Activated CD4-positive, CD25-positive, alpha-beta regulatory T cell treated with anti-CD3 and anti-CD28 coated beads, Interleukin-2, amount 50 U/mL, for 24 hours (primary cell): ENCODE measurements at regions not wholly inside any gene's neighbourhood (a gene's known extent, or its start where the extent isn't known, plus 50 kb on each side); places are given as distances from the start of the nearest gene placed in this dataset.
"Not testable (repeated sequence)": the region's sequence is repeated elsewhere in the genome, so short reads cannot be mapped to it uniquely, and the experiment has no call there.

ENCODE experiments used
- ATAC-seq, 2 donors: fragments of 150-1000 bp; cut with Tn5 transposase; one replicate each; pipeline ENCODE4 v1.10.0; 2021; ENCODE audit warnings: mild to moderate bottlenecking in 1 of 2, moderate library complexity in 1 of 2

GRCh38 chr16:10232757-10233156 is 50.5 kb upstream of the GRIN2A start:
- ATAC-seq, result no peak

GRCh38 chr16:10239640-10240039 is 57.4 kb upstream of the GRIN2A start:
- ATAC-seq, result no peak

DNA sequence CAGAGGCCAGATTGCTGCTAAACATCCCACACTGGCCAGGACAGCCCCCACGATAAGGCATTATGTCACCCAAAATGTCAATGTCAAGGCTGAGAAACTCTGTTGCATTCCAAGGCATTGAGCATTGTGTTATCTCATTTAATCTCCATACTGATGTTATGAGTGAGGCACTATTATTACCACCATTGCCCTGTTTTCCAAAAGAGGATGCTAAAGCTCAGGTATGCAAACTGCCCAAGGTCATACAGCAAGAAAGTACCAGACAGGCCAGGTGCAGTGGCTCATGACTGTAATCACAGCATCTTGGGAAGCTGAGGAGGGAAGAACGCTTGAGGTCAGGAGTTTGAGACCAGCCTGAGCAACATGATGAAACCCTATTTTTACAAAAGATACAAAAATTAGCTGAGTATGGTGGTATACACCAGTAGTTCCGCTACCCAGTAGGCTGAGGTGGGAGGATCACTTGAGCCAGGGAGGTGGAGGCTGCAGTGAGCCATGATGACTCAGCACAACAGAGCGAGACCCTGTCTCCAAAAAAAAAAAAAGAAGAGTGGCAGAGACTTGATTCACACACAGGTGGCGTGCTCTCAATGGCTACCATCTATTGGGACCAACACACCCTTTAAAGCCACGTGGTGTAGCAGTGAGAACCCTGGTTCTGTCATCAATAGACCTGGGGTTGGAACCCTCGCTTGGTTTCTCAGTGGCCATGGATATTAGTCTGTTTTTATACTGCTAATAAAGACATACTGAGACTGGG is 58.8 kb upstream of the GRIN2A start:
- no peak for ATAC-seq

- ATAC-seq, result no peak
Measured at GRCh38 chr16:10242097-10242496, 59.9 kb upstream of the GRIN2A start.

DNA sequence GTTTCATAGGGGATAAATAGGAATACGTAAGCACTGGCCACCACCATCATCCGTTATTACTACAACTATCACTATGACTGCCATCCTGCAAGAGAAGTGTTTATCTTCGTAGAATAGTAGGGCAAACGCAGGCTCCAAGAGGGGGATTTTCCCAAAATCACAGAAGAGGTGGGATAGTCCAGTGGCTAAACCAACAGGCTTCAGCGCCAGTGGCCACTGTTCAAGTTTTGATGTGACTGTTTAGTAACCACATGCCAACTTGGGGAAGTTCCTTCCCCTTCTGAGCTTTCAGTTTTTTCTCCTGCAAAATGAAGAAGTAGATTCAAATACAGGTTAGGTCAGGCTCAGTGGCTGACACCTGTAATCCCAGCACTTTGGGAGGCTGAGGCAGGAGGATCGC is 60.7 kb upstream of the GRIN2A start:
- ATAC-seq, result no peak

- no peak for ATAC-seq
Measured at GRCh38 chr16:10245002-10245401, 62.8 kb upstream of the GRIN2A start.

- no peak for ATAC-seq
Measured at GRCh38 chr16:10250137-10250828, 68.1 kb upstream of the GRIN2A start.

- no peak for ATAC-seq
Measured at GRCh38 chr16:10252155-10252554, 69.9 kb upstream of the GRIN2A start.

- ATAC-seq, result no peak
Measured at GRCh38 chr16:10253409-10253808, 71.2 kb upstream of the GRIN2A start.

- ATAC-seq, result no peak
Measured at GRCh38 chr16:10255728-10256127, 73.5 kb upstream of the GRIN2A start.

DNA sequence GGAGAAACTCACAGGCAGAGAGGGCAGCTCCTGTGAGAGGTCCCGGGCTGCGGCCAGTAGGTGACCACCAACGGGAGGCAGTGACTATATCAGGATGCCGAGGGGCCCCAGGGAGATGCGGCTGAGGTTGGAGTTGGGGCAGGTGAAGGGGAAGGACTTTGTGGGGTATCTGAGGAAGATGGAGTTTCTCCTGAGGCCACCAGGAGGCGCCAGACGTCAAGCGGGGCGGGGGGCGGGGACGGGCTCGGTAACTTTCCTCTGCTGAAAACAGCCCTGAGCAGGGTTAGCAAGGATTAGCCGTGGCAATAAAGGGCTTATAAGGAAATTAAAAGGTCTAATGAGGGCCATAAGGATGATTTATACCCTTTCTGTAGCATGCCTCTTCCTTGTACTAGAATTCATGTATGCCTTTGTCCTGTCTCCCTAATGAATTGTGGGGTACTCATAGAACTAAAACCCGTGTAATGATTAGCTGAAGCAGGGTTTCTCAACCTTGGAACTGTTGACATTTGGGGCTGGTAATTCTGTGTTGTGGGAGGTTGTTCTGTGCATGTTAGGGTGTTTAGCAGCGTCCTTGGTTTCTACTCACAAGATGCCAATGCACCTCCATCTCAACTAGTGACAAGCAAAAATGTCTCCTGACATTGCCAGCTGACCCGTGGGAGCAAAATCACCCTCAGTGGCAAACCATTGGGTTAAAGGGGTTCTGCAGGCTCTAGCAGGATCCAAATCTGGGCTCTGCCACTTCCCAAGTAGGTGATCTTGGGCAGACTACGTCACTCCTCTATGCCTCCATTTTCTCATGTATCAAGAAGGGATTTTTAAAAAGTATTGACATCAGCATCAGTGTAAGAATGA is 74.8 kb upstream of the GRIN2A start:
- ATAC-seq, result peak in 1 of 2 donors; percentile 45

DNA sequence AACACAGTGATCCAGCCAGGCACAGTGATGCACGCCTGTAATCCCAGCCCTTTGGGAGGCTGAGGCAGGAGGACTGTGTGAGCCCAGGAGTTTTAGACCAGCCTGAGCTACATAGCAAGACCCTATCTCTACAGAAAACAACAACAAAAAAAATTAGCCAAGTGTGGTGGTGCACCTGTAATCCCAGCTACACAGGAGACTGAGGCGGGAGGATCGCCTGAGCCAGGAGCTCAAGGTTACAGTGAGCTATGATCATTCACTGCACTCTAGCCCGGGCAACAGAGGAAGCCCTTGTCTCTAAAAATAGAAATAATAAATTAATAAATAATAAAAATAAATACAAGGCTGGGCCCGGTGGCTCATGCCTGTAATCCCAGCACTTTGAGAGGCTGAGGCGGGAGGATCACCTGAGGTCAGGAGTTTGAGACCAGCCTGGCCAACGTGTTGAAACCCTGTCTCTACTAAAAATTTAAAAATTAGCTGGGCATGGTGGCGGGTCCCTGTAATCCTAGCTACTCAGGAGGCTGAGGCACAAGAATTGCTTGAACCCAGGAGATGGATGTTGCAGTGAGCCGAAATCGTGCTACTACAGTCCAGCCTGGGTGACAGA is 75.5 kb upstream of the GRIN2A start:
- ATAC-seq, result not testable (repeated sequence)

DNA sequence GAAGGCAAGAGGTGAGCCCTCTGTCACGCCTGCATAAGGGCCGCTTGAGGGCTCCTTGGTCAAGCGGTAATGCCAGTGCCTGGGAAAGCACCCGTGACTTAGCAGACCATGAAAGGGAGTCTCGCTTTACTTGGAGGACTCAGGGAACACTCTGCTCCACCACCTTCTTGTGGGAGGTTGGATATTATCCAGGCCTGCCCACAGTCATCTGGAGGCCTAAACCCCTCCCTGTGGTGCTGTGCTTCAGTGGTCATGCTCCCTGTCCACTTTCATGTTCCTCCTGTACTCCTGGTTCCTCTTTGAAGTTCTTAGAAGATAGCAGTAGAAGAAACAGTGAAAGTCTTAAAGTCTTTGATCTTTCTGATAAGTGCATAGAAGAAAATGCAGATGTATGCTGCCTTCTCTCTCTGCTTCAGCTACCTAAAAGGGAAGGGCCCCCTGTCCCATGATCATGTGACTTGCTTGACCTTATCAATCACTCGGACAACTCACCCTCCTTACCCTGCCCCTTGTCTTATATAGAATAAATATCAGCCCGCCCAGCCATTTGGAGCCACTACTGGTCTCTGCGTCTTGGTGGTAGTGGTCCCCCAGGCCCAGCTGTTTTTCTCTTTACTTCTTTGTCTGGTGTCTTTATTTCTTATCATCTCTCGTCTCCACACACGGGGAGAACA is 76.8 kb upstream of the GRIN2A start:
- ATAC-seq, result not testable (repeated sequence)

- ATAC-seq, result no peak
Measured at GRCh38 chr16:10261077-10261476, 78.8 kb upstream of the GRIN2A start.

GRCh38 chr16:10261526-10261925 is 79.3 kb upstream of the GRIN2A start:
- not testable (repeated sequence) for ATAC-seq

- no peak for ATAC-seq
Measured at GRCh38 chr16:10262377-10263132, 80.3 kb upstream of the GRIN2A start.

DNA sequence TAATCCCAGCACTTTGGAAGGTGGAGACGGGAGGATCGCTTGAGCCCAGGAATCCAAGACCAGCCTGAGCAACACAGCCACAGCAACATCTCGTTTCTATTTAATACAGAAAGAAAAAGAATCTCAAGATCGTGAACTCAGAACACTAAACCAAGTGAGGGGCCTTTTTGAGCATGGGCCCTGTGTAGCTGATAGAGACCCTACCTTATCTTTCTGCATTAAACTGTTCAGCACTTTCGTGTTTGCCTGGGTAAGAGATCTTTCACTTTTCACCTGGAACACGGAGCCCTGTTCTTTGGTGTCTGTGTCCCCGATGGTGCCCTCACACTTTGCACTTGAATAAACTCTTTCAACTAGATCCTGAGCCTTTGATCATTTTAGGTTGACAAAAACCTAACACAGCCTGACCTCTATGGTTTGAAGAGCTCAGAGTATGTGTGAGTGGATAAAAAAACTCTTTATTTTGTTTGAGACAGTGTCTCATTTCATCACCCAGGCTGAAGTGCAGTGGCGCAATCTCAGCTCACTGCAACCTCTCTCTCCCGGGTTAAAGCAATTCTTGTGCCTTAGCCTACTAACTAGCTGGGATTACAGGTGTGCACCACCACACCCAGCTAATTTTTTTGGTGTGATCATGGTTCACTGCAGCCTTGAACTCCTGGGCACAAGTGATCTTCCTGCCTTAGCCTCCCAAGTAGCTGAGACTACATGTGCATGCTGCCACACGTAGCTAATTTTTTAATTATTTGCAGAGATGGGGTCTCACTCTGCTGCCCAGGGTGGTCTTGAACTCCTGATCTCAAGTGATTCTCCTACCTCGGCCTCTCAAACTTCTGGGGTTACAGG is 83.8 kb upstream of the GRIN2A start:
- ATAC-seq, result no peak

GRCh38 chr16:10266809-10267208 is 84.6 kb upstream of the GRIN2A start:
- peak; percentile 100 for ATAC-seq

DNA sequence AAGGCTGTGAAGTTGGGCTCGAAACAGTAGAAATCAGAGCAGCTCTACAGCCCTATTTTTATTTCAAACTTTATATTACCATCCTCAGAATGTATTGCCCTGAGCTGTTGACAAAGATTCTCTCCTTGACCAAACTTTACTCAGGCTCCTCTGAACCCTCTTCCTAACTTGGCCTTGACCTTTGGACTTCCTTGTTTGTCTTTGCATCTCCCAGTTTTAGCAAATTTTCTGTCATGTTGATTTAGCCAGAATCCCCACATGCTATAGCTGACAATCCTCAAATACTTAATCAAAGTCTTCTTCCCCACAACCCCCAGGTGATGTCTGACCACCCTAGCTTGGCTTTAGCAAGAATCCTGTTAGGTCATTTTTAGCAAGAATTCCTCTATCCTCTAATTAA is 87.4 kb upstream of the GRIN2A start:
- ATAC-seq, result no peak

DNA sequence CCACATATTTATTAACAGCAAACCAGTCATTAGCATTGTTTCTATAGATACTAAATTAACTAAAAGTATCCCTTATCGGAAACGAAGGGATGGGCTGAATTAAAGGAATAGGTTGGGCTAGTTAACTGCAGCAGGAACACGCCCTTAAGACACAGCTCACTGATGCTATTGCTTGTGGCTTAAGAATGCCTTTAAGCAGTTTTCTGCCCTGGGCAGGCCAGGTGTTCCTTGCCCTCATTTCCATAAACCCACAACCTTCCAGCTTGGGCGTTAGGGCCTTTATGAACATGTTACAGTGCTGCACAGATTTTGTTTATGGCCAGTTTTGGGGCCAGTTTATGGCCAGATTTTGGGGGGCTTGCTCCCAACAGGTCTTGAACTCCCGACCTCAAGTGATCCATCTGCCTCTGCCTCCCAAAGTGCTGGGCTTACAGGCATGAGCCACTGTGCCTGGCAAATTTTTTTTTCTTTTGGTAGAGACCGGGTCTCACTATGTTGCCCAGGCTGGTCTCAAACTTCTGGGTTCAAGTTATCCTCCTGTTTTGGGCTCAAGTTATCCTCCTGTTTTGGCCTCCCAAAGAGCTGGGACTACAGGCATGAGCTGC is 90.1 kb upstream of the GRIN2A start:
- ATAC-seq, result not testable (repeated sequence)
